Left ventricle myocardium superior (tissue), 1 donor: ENCODE measurements at regions not wholly inside any gene's neighbourhood (a gene's known extent, or its start where the extent isn't known, plus 50 kb on each side); places are given as distances from the start of the nearest gene placed in this dataset.

Experiments used
- ATAC-seq: fragments of 200-7000 bp; cut with Tn5 transposase; one replicate; pipeline ENCODE4 v1.9.1; 2020; ENCODE audit warnings: mild to moderate bottlenecking, moderate library complexity
- DNase-seq: peaks from one replicate; pipeline ENCODE4 v3.0.0-alpha.2; 2020
- intact Hi-C: fragments of 100-400 bp; cut with micrococcal nuclease; formaldehyde crosslinking; loops from one replicate; pipeline ENCODE4 v1.11.0; 2022
- donor health status: DM: no; HTN: yes; CAD: no; lungs with severe emphysema.

DNA sequence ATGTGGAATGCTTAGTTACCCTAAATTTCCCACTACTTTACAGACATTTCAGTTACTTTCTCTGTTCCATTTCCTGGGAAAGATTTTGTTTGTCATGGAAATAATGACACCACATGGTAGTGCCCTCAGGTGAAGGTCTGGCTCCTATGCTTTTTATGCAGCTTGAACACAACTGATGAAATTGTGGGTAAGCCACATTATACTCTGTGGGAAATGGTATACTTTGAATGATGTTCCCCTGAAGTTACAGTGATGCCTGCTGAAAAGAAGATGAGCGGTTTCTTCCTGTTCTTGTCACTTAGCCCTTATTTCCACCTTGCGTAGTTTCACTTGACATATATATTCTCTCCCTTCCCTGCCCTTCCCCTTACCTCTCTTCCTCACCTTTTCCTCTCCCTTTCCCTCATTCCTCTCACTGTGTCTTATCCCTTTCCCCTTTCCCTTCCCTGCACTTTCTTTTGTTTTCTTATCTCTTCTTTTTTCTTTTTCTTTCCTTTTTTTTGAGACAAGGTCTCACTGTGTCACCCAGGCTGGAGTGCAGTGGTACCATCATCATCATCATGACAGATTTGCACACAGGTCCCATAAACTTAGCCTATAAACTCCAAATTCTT, 280.8 kb upstream of the IL12B start:
- DNase-seq = no peak
- intact Hi-C loops = no loop called here
- no peak for ATAC-seq

- no peak for ATAC-seq
- DNase-seq = no peak
- intact Hi-C loops = no loop called here
These were observed 286.7 kb upstream of the IL12B start for GRCh38 chr5:159616952-159617351.

- intact Hi-C loops = no loop called here
- DNase-seq (no peak), ATAC-seq (peak; percentile 20)
These were observed 289.5 kb upstream of the IL12B start for GRCh38 chr5:159619826-159620225.

GRCh38 chr5:159620853-159621540, 290.7 kb upstream of the IL12B start:
- ATAC-seq (peak; percentile 85), DNase-seq (no peak)
- intact Hi-C loops = no loop called here

DNA sequence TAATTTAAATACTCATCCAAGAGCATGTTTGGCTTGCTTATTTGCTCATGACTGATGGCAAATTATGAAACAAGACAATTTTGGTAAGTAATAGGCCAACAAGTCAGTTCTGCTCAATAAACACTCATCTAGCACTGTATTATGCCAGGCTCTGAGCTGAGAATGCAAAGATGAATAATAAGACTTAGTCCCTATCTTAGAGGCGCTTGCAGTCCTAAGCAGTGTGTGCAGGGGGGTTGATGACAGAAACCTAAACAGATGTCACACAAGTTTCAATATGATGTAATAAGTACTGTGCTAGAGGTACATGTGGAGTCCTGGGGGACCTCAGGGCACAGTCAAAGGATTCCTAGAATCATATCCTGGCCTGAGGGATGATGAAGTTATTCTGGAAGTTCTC, 287.6 kb upstream of the ADRA1B start:
- DNase-seq (no peak), ATAC-seq (no peak)
- intact Hi-C loops = no loop called here

DNA sequence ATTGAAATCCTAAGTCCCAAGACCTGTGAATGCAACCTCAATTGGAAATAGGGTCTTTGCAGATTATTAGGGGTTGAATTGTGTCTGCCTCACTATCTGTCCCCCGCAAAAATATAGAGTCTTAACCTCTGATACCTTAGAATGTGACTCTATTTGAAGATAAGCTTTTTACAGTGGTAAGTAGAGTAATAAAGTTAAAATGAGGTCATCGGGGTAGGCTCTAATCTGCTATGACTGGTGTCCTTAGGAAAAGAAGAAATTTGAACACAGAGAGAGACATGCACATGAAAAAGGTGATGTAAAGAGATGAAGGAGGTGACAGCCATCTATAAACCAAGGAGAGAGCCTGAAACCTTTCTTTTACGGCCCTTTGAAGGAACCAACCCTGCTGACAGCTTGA, 287.1 kb upstream of the ADRA1B start:
- DNase-seq (no peak), ATAC-seq (no peak)
- intact Hi-C loops = no loop called here

GRCh38 chr5:159630545-159630944, 285.7 kb upstream of the ADRA1B start:
- ATAC-seq = no peak
- DNase-seq = no peak
- intact Hi-C loops = no loop called here

DNA sequence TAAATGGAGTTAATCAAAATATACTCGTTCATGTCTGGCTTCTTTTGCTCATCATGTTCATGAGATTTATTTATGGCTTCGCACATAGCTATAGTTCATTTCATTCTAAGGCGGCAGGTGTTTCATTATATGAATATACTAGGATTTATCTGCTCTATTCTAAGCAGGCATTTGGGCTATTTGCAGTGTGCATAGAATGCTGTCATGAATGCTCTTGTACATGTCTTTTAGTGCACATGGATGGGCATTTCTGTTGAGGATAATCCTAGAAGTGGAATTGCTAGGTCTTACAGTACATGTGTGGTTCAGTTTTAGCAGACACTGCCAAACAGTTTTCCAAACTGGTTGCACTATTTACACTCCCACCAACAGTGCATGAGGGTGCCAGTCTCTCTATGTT, 285.3 kb upstream of the ADRA1B start:
- intact Hi-C loops = no loop called here
- DNase-seq (no peak), ATAC-seq (no peak)

GRCh38 chr5:159632866-159633265, 283.4 kb upstream of the ADRA1B start:
- intact Hi-C loops = no loop called here
- DNase-seq = no peak
- no peak for ATAC-seq

GRCh38 chr5:159638481-159638880, 277.8 kb upstream of the ADRA1B start:
- DNase-seq (no peak), ATAC-seq (no peak)
- intact Hi-C loops = no loop called here

DNA sequence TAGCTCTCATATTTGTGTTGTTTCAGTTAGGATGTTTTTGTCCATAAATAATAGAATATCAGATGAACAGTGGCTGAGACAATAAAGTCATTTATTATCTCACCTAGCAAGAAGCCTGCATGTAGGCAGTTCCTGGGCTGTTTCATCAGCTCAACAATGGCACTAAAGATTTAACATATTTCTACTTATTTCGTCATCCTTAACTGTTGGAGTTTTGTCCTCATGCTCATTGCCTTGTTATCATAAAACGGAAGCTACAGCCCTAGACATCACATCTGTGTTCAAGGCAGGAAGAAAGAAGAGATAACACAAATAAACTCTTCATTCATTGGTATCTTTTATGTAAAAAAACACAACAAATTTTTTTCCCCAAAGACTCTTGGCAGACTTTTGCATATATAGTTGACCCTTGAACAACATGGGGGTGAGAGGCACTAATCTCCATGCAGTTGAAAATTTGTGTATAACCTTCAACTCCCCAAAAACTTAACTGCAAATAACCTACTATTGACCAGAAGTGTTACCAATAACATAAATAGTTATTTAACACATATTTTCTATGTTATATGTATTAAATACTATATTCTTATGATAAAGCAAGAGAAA, 277.2 kb upstream of the ADRA1B start:
- intact Hi-C loops = no loop called here
- DNase-seq = no peak
- ATAC-seq = no peak

GRCh38 chr5:159639590-159639989, 276.7 kb upstream of the ADRA1B start:
- DNase-seq (no peak), ATAC-seq (no peak)
- intact Hi-C loops = no loop called here

- DNase-seq (no peak), ATAC-seq (no peak)
- intact Hi-C loops = no loop called here
These were observed 275.8 kb upstream of the ADRA1B start for GRCh38 chr5:159640446-159640845.

- ATAC-seq = no peak
- no peak for DNase-seq
- intact Hi-C loops = no loop called here
These were observed 275.4 kb upstream of the ADRA1B start for GRCh38 chr5:159640921-159641320.

GRCh38 chr5:159641371-159642039, 274.8 kb upstream of the ADRA1B start:
- ATAC-seq (peak; percentile 90), DNase-seq (peak; percentile 66)
- intact Hi-C loops = no loop called here

GRCh38 chr5:159642379-159642778, 273.9 kb upstream of the ADRA1B start:
- intact Hi-C loops = no loop called here
- ATAC-seq = no peak

DNA sequence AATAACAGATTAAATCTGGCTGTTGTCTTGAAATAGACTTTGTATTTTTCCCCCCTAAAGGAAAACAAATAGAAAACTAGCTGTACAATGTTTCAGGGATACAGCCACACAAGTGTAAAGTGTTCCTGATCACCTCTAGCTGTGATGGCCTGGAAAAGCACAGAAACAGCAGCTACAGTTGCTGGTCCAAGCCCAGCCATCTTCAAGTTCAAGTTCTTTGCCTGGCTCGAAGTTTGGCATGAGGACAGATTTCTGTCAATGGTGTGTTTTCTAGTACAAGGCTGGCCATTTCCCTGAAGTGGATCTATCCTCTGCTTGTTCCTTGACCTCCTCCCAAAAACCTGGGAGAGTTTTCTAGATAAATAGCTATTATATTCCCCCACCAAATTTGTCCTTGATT, 272.2 kb upstream of the ADRA1B start:
- DNase-seq = no peak
- peak; percentile 39 for ATAC-seq
- intact Hi-C loops = no loop called here

More at GRCh38 chr5:159642379-159642778, 273.9 kb upstream of the ADRA1B start:
- DNase-seq = no peak

- no peak for DNase-seq
- ATAC-seq = peak; percentile 38
- intact Hi-C loops = no loop called here
These were observed 271.0 kb upstream of the ADRA1B start for GRCh38 chr5:159645179-159645846.

GRCh38 chr5:159650803-159651202, 265.5 kb upstream of the ADRA1B start:
- no peak for DNase-seq
- ATAC-seq = peak; percentile 83
- intact Hi-C loops = no loop called here
